ENCODE measurements at regions not wholly inside any gene's neighbourhood (a gene's known extent, or its start where the extent isn't known, plus 50 kb on each side); places are given as distances from the start of the nearest gene placed in this dataset.

DNA sequence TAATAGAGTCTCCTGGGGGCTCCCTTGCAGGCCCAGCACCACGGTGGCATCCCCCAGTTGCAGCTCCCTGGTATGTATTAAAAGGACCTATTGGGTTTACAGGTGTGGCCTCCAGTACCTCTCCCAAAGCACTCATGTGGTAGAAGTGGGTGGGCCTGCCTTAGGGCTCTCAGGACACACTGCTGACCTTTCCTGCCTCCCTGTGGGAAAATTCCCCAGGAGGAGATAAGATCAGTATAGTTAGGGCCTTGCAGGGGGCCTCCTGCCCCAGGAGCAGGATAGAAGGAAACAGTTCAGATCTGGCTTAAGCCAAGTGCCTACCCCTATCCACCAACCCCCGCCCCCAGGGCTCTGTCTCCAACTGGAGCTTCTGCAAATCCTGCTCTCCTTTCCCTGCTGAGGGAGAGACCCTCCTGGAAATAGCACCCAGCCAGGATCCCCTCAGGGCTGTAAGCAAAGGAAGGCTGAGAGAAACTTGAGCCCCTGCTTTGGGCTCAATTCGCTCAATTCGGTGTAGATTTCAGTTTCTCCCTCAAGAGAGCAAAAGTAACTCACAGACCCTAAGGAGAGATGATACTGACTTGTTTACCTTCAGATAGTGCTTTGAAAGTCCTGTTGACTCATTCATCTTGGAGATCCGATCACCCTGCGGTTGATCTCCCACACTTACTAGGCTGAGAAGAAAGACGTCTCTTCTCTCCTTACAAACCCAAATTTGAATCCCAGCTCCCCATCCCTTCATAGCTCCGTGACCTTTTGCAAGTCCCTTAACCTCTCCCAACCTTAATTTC, 130.6 kb downstream of the WDR11 start:
- no peak overlapping the region for H3K27ac ChIP-seq
- H3K4me3 ChIP-seq: no peak overlapping the region
- H3K36me3 ChIP-seq: no peaks in the 10 kb centered on the region
- intact Hi-C loops (cut with DNase I): no loop called here
- TF ChIP-seq, protein P1, sequence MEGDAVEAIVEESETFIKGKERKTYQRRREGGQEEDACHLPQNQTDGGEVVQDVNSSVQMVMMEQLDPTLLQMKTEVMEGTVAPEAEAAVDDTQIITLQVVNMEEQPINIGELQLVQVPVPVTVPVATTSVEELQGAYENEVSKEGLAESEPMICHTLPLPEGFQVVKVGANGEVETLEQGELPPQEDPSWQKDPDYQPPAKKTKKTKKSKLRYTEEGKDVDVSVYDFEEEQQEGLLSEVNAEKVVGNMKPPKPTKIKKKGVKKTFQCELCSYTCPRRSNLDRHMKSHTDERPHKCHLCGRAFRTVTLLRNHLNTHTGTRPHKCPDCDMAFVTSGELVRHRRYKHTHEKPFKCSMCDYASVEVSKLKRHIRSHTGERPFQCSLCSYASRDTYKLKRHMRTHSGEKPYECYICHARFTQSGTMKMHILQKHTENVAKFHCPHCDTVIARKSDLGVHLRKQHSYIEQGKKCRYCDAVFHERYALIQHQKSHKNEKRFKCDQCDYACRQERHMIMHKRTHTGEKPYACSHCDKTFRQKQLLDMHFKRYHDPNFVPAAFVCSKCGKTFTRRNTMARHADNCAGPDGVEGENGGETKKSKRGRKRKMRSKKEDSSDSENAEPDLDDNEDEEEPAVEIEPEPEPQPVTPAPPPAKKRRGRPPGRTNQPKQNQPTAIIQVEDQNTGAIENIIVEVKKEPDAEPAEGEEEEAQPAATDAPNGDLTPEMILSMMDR (IDR thresholded peaks at IDR 0.05): no peak
- peaks cover 7% of the 10 kb centered on the region for H3K4me1 ChIP-seq
- no peak for DNase-seq
- H3K9ac ChIP-seq (ENCODE audit: low read depth in 2 of 2, low read length in 2 of 2): no peak overlapping the region
- H3K9me3 ChIP-seq: no peaks in the 10 kb centered on the region
- no peaks in the 10 kb centered on the region for H3K27me3 ChIP-seq

- H3K9me3 ChIP-seq: no peaks in the 10 kb centered on the region
- intact Hi-C loops (cut with DNase I): no loop called here
- no peaks in the 10 kb centered on the region for H3K36me3 ChIP-seq
- no peak overlapping the region for H3K4me3 ChIP-seq
- TF ChIP-seq, protein P1 (IDR thresholded peaks at IDR 0.05): no peak
- H3K27ac ChIP-seq: no peak overlapping the region
- no peak overlapping the region for H3K9ac ChIP-seq (ENCODE audit: low read depth in 2 of 2, low read length in 2 of 2)
- H3K27me3 ChIP-seq: no peaks in the 10 kb centered on the region
- peaks cover 7% of the 10 kb centered on the region for H3K4me1 ChIP-seq
- no peak for DNase-seq
These were observed 131.3 kb downstream of the WDR11 start for GRCh38 chr10:120982507-120982906.

GRCh38 chr10:120983721-120984120, 132.6 kb downstream of the WDR11 start:
- H3K36me3 ChIP-seq: no peaks in the 10 kb centered on the region
- H3K9me3 ChIP-seq: no peaks in the 10 kb centered on the region
- intact Hi-C loops (cut with DNase I): no loop called here
- H3K27me3 ChIP-seq: no peaks in the 10 kb centered on the region
- no peak for DNase-seq
- H3K4me3 ChIP-seq: no peak overlapping the region
- no peak overlapping the region for H3K27ac ChIP-seq
- H3K4me1 ChIP-seq: peaks cover 3% of the 10 kb centered on the region
- no peak overlapping the region for H3K9ac ChIP-seq (ENCODE audit: low read depth in 2 of 2, low read length in 2 of 2)
- TF ChIP-seq, protein P1 (IDR thresholded peaks at IDR 0.05): no peak

- DNase-seq: no peak
- H3K9me3 ChIP-seq: no peaks in the 10 kb centered on the region
- H3K9ac ChIP-seq (ENCODE audit: low read depth in 2 of 2, low read length in 2 of 2): no peak overlapping the region
- TF ChIP-seq, protein P1 (IDR thresholded peaks at IDR 0.05): no peak
- no peaks in the 10 kb centered on the region for H3K36me3 ChIP-seq
- H3K4me1 ChIP-seq: peaks cover 3% of the 10 kb centered on the region
- no peaks in the 10 kb centered on the region for H3K27me3 ChIP-seq
- no peak overlapping the region for H3K27ac ChIP-seq
- no peak overlapping the region for H3K4me3 ChIP-seq
- intact Hi-C loops (cut with DNase I): no loop called here
These were observed 133.1 kb downstream of the WDR11 start for GRCh38 chr10:120984221-120984620.

GRCh38 chr10:120987359-120987758, 136.2 kb downstream of the WDR11 start:
- intact Hi-C loops (cut with DNase I): no loop called here
- DNase-seq: no peak
- Histone ChIP-seq H3K27me3 (no peaks in the 10 kb centered on the region), H3K4me1 (no peaks in the 10 kb centered on the region), H3K36me3 (no peaks in the 10 kb centered on the region), H3K9ac (ENCODE audit: low read depth in 2 of 2, low read length in 2 of 2) (no peak overlapping the region), H3K4me3 (no peak overlapping the region), H3K27ac (no peak overlapping the region), H3K9me3 (no peaks in the 10 kb centered on the region)
- TF ChIP-seq, protein P1 (IDR thresholded peaks at IDR 0.05): no peak
